ENCODE measurements at regions not wholly inside any gene's neighbourhood (a gene's known extent, or its start where the extent isn't known, plus 50 kb on each side); places are given as distances from the start of the nearest gene placed in this dataset.

DNA sequence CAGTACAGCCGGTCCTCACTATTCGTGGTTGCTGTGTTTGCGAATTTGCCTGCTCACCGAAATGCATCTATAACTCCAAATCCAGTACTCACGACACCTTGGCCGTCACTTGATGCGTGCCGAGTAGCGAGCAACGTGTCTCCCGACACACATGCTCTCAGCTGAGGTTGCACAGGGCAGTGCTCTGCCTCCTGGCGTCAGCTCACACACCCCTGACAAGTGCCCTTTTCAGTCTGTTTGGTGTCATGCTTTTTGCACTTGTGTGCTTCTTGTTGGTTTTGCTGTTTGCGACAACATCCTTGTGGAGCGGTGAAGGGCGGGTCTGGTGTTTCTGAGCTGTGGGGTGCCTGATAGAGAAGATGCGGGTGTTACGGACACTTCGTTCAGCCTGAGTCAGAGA lies 110.4 kb upstream of the RFLNA start:
- TF ChIP-seq CTBP1 (IDR thresholded peaks at IDR 0.05; ENCODE audit: borderline replicate concordance) (no peak), RCOR1 (IDR thresholded peaks at IDR 0.05; ENCODE audit: borderline replicate concordance in 1 of 2, low read depth in 2 of 2, low read length in 2 of 2) (no peak), CREB1 (IDR thresholded peaks at IDR 0.05) (no peak), CREB1 (CRISPR knock-in tag; IDR thresholded peaks at IDR 0.05) (no peak), KLF16 (IDR thresholded peaks at IDR 0.05) (no peak), POLR2AphosphoS5 (IDR thresholded peaks at IDR 0.05; ENCODE audit: control insufficient read depth, insufficient read depth, low read depth, low read length) (no peak), SOX6 (IDR thresholded peaks at IDR 0.05) (no peak), POLR2A (conservative IDR thresholded peaks at IDR 0.05) (no peak), ZNF77 (CRISPR knock-in tag; IDR thresholded peaks at IDR 0.05) (no peak), CTCF (IDR thresholded peaks at IDR 0.05 in 2 of 3, conservative IDR thresholded peaks at IDR 0.05 in 1 of 3; ENCODE audit: insufficient read depth in 2 of 3, low read depth in 1 of 3, low read length in 3 of 3) (0 out of 6 replicates have a peak, but pooled peaks of 2 of the 3 experiments have one; percentile 16 to 29), NR2F6 (CRISPR knock-in tag; IDR thresholded peaks at IDR 0.05) (no peak), MXI1 (IDR thresholded peaks at IDR 0.05; ENCODE audit: low read depth, low read length) (no peak), SMAD1 (IDR thresholded peaks at IDR 0.05; ENCODE audit: low read depth, low read length, partially characterized antibody) (no peak)
